ENCODE measurements at regions not wholly inside any gene's neighbourhood (a gene's known extent, or its start where the extent isn't known, plus 50 kb on each side); places are given as distances from the start of the nearest gene placed in this dataset.
"Not testable (repeated sequence)": the region's sequence is repeated elsewhere in the genome, so short reads cannot be mapped to it uniquely, and the experiment has no call there.

DNA sequence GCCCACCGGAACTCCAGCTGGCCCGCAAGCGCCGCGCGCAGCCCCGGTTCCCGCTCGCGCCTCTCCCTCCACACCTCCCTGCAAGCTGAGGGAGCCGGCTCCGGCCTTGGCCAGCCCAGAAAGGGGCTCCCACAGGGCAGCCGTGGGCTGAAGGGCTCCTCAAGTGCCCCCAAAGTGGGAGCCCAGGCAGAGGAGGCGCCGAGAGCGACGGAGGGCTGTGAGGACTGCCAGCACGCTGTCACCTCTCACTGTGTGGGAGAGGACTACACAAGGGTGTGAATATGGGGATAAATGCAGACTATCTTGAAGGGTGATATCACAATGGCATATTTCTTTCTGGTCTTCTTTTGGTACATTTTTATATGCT, 158.3 kb upstream of the PPP1R3A start:
- not testable (repeated sequence) for DNase-seq

DNA sequence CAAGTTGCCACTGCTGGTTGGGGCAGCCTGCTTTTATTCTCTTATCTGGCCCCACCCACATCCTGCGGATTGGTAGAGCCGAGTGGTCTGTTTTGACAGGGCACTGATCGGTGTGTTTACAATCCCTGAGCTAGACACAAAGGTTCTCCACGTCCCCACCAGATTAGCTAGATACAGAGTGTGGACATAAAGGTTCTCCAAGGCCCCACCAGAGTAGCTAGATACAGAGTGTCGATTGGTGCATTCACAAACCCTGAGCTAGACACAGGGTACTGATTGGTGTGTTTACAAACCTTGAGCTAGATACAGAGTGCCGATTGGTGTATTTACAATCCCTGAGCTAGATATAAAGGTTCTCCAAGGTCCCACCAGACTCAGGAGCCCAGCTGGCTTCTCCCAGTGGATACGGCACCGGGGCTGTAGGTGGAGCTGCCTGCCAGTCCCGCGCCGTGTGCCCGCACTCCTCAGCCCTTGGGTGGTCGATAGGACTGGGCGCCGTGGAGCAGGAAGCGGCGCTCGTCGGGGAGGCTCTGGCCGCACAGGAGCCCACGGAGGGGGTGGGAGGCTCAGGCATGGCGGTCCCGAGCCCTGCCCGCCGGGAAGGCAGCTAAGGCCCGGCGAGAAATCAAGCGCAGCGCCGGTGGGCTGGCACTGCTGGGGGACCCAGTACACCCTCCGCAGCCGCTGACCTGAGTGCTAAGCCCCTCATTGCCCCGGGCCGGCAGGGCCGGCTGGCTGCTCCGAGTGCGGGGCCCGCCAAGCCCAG, 157.8 kb upstream of the PPP1R3A start:
- DNase-seq: not testable (repeated sequence)

DNA sequence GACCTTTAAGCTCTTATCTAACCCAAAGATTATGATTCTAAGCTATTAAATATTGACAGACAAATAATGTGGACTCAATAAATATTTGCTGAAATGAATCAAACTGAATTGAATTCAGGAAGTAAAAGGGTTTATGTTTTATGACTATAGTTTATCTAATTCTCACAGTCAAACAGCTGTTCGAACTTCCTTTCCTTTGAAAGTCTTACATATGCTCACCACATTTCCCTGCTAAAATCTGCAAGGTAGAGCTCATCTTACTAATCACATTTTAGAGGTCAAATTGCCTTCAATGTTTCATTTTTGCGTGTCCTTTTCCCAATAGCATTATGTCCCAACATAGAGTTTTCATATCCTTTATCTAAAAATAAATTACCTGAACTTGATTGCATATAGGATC, 154.9 kb upstream of the PPP1R3A start:
- DNase-seq: no peak

DNA sequence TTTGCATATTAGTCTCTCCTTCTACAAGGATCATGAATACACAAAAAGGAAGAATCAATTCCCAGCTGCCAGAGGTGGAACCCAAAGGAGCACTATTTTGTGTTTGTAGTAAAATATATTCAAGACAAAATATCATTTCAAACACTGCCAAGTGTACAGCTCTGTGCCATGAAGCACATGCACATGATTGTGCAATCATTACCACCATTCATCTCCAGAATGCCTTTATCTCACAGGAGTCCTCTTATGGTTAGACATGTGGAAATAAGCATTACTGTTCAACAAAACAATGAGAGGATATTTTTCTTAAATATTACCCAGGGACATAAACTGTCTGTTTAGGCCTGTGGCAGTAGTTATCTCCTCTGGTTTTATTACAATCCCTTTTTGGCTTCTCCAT, 151.4 kb upstream of the PPP1R3A start:
- no peak for DNase-seq

DNA sequence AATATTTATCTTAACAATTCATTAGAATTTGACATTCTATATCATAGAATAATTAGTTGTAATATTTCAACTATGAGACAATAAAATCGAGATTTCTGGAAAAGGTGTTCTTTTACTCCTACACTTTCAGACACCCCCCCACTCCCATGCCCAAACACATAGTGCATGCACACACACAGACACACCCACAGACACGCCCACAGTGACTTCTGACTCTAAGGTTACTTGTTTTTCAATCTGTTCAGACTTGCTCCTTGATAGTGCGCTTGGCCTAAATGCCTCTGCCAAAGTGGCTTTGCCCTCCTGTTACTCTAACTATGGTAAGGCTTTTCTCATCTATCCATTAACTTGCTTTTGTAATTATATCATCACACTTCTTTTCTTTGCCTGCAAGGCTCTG, 144.0 kb upstream of the PPP1R3A start:
- DNase-seq: no peak

DNA sequence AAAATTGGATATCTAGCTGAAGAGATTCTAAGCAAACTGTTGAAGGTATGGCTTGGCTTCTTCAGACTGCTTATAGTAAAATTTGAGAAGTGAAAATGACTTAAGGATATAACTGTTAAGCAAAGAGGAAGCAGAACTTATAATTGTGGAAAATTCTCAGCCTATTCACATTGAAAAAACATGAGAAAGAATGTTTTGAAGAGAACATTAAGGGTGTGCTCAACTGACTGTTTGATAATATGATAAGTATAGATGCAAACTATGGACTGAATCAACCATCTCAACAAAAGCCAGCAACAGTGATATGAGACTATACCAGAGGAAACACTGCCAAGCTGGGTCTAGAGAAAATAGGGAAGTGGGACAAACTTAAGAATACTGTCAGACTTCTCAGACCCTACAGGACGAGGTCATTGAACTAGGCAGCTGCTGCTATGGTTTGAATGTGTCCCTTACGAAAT, 133.1 kb upstream of the PPP1R3A start:
- no peak for DNase-seq

DNA sequence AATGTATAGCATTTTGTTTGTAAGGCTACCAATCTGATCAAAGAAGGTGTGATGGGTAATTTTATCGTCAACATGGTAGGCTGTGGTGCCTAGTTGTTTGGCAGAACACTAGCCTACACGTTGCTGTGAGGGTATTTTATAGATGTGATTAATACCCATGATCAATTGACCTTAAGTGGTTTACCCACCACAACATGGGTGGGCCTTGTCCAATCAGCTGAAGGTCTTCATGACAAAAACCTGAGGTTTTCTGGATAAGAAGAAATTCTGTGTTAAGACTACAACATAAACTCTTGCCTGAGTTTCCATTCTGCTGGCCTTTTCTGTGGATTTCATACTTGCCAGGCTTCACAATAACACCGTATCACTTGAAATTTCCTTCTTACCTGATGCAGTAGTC, 131.8 kb upstream of the PPP1R3A start:
- no peak for DNase-seq

DNA sequence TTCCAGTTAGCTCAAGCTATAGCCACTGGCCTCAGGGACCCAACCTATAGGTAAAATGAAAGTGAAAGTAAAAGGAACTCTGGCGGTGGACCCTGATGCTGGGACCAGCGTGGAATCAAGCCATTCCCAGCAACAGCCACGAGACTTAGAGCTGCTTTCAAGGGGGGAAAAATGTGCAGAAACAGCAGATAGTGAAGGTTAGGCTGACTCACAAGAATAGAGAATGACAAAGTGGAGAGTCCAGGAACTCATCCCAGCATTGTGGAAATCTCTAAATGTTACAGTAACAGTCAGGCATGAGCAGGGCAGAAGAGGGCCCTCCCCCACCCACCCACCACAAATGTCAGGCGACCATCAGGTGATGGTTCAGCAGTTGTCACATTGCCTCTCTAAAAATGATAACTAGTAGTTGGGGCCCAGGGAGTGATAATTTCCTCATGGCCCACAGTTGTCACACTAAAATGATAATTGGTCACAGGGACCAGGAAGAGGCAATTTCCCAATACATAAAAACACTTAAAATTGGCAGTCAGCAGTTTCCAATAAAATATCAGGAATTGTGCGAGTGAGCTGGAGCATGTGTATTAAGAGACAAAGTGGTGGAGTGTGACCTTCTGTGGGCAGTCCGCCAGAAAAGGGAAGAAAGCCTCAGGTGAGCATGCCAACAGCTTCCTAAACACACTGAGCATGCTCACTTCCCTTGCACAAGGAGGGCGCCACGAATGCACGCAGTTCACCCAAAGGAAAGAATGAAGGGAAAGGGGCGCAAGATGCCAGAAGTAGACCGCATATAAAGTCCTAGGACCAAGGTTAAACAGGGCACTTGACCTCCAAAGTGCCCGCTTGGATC, 129.8 kb upstream of the PPP1R3A start:
- no peak for DNase-seq

DNA sequence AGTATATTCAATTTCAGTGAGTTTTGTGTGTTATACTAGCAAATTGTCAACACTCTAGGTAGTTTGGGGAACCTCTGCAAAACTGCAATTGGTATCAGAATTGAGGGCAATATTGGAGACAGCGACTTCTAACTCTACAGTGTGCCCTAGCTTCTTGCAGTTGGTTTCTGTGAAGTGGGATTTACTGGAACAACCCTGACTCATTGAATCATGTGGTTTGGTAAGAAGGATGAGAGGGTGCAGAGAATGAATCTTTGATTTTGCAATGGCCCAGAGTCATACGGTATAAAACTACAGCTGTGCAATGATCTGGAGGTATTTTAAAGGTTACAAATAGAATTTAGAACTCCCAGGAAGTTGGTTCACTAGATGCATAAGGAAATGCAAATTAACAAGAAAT, 129.1 kb upstream of the PPP1R3A start:
- DNase-seq: no peak

DNA sequence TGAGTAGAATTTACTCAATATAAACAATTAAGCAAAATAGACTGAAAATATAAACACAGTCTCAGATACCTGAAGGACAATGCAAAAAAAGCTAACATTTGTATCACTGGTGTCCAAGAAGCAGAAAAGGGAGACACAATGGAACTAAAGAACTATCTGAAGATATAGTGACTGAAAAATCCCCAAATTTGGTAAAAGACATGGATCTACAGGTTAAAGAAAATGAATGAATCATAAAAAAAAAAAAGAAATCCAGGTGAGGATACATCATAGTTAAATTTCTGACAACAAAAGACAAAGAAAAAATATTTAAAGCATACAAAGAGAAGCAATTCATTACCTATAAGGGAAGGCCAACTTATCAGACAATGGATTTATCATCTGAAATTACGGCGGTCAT, 114.7 kb upstream of the PPP1R3A start:
- DNase-seq: no peak

DNA sequence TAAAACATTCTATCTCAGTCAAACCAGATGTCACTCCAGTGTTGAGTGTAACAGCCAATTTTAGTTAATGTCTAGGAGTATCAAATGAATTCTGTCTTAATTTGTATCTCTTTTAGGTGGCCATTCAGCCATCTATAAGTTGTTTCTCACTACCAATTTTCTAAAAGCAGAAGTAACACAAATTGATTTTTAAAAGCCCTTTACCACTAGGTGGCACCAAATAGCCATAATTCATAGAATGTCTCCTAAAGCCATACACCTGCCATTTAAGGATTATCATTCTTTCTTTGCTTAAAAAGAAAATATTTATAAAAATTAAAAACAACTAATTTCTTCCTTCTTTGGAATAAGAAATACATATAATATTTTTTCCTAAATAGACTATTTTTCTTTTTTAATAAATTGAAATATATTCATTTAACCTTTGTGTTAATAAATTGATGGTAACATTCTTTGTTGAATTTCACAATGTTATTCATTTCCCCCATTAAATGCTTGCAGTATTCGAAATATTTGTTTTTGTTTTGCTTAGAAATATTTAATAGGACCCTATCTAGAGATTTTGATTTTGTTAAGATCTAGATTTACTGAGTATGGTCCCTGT, 107.8 kb upstream of the PPP1R3A start:
- no peak for DNase-seq

DNA sequence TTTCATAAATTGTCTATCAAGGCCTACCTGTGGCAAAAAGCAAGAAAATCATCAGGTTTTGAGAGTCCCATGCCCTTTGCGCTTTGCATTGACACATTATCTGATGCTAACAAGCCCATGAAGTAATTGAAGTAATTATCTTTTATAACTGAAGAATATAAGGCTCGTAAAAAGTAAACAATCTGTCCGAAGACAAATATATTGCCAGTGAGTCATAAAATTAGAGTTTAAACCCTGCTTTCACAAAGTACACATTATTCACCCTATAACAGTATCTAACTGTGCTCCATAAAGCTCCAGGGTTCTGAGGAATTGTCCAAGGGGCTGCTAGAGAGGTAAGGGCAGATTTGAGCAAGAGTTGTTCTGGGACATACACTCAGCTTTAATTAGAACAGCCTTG, 102.3 kb upstream of the PPP1R3A start:
- DNase-seq: no peak

DNA sequence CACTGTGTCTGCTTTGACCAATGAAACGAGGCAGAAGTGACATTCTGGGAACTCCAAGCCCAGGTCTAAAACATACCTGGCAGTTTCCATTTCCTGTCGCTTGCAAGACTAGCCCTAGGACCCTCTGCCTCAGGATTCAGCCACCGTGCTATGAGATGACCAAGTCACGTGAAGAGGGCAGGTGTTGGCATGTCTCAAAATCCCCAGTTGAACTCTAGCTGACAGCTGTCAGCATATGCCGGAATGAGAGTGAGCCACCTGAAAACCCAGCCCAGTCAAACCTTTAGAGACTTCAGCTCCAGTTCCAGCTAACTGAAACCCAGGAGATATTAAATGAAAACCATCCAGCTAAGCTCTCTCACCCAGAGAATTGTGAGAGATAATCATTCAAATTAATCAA, 89.9 kb upstream of the PPP1R3A start:
- no peak for DNase-seq

DNA sequence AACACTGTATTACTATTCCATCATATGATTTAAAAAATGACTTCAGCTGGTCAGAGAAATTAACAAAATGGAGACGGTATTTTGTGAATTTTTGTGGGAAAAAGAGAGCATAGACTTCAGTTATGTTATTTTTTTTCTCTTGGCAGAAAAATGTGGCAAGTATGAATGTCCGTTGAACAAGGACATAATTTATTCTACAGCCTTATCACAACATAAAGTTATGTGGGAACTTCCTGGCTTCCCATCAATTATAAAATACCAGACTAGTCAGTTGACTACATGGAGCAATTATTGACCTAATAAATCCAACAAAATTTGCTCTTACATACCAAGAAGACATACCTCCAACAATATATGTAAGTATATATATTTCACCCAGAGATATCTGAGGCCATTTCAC, 88.6 kb upstream of the PPP1R3A start:
- no peak for DNase-seq

DNA sequence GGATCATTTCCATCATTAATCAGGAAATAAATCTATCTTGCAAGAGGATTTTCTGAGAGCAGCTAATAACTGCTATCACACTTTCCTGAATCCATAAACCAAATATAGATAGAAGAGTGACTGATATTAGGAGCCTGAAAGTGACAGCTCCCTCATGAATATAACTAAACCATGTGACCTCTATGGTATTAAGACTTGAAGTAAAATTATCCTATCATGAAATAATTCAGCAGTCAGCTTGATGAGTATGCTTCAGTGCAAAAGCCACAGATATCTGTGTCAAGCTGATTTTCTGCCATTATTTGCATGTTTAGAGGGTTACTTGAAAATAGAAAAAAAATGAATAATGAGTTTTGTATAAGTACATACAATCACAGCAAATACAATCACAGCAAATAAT, 80.1 kb upstream of the PPP1R3A start:
- DNase-seq: no peak

DNA sequence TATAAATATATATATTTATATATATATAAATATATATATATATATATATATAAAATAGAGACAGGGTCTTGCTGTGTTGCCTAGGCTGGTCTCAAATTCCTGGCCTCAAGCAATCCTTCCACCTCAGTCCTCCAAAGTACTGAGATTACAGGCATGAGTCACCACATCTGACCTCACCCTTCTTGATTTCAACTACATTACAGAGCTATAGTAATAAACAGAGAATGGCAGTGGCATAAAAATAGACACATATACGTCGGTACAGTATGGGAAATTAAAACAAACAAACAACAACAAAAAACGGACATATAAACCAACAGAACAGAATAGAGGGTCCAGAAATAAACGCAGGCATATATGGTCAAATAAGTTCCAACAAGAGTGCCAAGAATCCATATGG, 77.6 kb upstream of the PPP1R3A start:
- no peak for DNase-seq

DNA sequence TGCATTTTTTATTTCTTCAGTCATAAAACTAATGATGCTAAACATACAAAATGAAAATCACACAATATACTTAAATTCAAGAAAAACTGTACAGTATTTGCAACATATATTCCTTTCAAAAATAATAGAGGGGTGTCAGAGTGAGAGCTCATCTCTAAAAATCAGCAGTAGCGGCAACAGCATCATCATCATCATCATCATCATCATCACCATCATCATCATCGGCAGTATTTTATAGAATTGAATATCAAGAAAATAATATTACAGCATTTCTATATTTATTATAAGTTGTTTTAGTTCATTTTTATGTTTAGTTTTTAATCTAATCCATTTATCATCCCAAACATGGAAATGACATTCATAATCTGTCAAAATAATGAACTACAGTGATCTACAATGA, 67.4 kb upstream of the PPP1R3A start:
- no peak for DNase-seq

DNA sequence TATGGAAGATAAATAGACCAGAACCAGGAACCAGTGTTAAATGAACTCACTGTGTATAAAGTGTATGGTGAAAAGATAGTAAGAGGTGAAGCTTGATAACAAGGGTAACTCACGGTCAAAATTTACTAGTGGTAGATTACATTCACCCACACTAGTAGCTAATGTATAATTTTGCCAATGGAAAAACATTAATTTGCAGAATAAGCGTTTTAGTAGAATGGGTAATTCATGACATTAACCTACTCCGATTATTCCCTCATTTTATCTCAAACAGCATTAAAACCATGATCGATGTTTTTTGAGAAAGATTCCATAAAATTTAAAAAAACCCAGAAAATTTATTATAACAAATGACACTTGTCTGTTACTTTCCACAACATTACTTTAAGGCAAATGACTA, 57.7 kb upstream of the PPP1R3A start:
- no peak for DNase-seq

DNA sequence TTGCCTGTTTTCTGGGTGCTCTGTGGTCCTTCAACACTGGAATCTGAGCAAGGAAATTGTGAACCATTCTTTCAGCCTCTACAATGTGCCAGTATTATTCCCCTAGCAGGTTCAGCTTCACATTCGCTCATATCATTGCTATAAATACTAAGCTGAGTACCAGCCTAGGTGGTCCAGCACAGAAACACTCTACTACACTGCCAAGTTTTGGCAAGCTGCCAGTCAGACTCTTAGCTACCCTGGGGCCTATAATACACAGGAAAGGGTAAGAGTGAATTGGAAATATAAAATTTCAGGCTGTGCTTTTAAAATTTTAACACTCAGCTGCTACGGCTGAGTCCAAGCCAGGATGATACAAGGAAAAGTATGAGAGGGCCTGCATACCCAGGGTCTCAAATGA, 49.9 kb upstream of the PPP1R3A start:
- no peak for DNase-seq
